T1000 (cell line): ENCODE measurements at regions not wholly inside any gene's neighbourhood (a gene's known extent, or its start where the extent isn't known, plus 50 kb on each side); places are given as distances from the start of the nearest gene placed in this dataset.
"Not testable (repeated sequence)": the region's sequence is repeated elsewhere in the genome, so short reads cannot be mapped to it uniquely, and the experiment has no call there.

Experiments
- DNase-seq: peaks from one replicate; lab custom pipeline; 2025; ENCODE audit warnings: mixed read lengths; lab: John Stamatoyannopoulos, UW

DNA sequence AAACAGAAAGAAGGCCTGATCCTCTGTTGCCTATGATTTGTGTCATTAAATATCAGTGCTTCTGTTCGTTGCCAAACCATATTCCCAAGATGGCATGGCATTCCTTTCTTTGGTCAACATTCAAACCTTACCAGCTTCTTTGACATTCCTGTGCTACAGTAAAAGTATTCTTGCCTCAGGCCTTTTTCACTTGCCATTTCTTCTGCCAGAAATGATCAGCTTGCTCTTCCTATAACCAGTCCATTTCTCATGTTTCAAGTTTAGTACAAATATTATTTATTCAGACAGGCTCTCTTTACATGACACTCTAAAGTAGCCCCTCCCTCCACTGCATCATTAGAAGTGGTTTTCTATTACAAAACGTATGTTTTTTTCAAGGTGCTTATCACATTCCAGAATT lies 278.3 kb downstream of the KCNJ2 start:
- no peak for DNase-seq

DNA sequence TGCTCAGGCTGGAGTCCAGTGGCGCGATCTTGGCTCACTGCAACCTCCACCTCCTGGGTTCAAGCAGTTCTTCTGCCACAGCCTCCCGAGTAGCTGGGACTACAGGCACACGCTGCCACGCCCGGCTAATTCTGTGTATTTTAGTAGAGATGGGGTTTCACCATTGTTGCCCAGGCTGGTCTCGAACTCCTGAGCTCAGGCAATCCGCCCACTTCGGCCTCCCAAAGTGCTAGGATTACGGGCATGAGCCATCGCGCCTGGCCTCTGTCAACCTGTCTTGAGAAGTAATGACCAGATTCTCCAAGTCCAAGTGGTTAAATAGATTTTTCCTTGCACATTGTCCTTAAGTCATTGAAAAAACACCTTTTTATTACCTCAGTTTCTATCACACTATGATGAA lies 283.7 kb downstream of the KCNJ2 start:
- not testable (repeated sequence) for DNase-seq

DNA sequence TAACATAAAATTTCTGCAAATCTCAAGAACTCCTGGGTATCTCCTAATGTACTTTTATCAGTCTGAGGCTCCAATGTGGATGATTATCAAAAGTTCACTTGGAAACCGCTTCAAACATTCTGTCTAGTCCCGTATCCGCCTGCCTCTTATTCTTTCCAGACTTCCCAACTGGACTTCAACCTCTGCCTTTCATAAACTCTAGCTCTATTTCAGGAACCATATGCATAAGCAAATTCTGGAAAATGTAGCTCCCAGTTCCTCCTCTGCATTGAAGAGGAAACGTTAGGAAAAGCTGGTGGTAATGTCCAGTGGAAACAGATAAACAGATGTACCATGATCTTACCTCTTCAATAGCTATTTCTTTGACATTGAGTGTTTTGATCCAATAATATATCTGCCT lies 285.0 kb downstream of the KCNJ2 start:
- DNase-seq = no peak

DNA sequence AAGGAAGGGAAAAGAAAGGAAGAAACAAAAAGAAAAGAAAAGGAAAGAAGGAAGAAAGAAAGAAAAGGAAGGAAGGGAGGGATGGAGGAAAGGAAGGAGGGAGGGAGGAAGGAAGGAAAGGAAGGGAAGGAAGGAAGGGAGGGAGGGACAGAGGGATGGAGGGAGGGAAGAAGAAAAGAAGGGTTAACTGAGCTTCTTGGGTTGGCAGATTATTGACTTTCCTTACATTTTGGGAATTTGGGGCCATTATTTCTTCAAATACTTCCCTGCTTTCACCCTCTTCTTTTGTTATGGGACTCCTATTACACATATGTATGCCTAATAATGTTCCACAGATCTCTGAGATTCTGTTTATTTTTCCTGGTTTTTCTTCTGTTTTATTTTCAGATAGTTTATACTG lies 285.6 kb downstream of the KCNJ2 start:
- DNase-seq = no peak

DNA sequence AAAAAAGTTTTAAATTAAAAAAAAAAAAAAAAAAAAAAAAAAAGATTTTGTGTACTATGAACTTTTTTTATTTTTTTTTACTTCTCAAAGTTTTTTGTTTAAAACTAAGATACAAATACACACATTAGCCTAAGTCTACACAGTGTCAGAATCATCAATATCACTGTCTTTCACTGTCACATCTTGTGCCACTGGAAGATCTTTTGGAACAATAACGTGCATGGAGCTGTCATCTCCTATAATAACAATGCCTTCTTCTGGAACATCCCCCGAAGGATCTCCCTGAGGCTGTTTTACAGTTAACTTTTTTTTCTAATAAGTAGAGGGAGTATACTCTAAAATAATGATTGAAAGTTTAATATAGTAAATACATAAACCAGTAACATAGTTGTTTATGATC lies 295.7 kb downstream of the KCNJ2 start:
- DNase-seq = no peak

DNA sequence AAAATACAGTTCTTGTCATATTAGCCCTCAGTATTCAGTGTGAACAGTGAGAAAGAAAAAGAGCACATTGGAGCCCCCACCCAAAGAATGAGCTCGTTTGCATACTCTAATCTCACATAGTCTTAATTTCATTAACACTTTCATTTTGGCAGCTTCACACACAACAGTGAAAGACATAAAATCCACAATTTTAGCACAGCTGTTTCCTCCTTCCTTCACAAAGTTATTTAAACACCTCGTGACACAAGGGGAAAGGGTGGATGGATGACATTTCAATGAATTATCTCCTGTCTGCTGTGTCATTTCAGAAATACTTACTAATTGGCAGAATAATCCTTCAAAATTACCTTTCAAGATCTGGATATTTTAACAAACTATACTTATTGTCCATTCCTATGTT lies 299.3 kb downstream of the KCNJ2 start:
- no peak for DNase-seq

DNA sequence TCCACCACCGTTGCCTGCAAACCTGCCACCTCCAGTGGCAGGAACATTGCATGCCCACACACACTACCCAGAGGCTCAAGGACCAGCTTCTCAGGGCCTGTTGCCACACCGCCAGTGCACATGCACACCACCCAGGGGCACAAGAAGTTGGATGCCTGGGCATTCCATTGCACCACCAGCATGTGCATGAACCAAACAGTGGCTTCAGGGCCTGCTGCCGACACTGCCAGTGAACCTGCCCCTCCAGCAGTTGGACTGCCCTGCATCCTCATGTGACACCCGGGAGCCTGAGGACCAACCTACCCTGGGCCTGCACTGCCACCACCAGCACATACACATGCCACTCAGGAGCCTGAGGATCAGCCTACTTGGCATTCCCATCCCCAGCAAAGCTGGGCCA lies 303.7 kb downstream of the KCNJ2 start:
- DNase-seq = no peak

DNA sequence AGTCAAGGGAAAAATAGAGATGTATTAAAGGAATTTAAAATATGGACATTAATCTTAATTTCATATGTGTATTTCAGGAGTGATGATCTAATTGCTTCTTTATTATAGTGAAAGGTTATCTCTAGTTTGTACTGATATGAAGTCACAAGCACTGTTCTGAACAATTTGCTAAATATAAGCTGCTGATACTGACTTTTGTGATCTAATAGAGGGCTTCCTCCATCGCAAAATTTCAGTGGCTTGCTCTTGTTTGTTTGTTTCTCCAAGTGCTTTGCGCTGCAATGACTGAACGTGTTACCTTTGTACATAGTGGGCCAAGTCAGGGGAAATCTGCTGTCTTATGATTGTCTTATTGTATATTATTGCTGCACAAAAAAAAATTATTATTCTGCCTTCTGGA lies 307.0 kb downstream of the KCNJ2 start:
- no peak for DNase-seq

DNA sequence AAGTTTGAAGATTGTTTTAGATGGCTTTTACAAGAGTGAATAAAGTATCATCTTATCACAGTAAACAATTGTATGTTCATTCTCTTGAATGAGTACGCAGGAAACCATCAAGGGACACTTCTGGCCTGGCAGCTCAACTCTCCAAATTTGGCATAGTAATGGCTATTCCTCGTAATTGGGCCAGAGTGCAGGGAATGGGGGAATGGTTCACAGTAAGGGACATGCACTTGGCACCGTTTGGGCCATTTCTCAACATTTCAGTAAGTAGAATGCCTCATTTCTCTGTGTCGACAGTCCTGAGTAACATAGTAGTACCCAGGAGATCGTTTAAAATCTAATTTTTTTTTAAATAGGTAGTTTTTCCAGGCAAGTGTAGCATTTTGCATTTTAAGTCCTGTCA lies 309.6 kb downstream of the KCNJ2 start:
- DNase-seq = no peak

DNA sequence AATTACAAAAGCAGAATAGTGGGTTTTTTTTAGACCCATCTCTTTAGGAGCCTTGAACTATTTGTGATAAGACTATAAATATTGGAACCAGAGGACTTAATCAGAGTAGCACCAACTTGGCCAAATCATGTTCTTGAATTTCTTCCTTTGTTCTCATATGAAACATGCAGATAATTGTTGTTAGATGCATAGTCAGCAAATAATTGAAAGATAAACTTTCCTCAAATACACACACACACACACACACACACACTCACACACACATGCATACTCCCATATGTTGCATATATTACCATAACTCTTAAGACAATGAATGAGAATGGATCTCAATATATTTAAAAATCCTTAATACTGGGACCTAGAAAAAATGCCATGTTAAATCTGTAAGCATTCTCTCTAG lies 310.4 kb downstream of the KCNJ2 start:
- DNase-seq = no peak

DNA sequence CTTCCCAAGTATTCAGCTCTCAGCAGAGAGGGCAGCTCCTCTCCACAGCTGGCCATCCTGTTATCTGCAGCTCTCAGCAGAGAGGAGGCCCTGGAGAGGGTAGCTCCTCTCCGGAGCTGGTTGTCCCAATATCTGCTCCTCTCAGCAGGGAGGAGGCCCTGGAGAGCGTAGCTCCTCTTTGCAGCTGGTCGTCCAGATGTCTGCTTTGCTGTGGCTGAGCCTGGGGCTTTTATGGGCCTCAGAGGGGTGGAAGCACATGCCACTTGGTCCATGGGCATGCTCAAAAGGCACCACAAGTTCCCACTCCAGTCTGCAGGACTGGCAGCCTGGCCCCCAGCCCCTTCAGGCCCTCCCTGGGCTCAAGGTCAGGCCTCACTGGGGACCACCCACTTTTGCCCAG lies 314.3 kb downstream of the KCNJ2 start:
- DNase-seq = no peak

DNA sequence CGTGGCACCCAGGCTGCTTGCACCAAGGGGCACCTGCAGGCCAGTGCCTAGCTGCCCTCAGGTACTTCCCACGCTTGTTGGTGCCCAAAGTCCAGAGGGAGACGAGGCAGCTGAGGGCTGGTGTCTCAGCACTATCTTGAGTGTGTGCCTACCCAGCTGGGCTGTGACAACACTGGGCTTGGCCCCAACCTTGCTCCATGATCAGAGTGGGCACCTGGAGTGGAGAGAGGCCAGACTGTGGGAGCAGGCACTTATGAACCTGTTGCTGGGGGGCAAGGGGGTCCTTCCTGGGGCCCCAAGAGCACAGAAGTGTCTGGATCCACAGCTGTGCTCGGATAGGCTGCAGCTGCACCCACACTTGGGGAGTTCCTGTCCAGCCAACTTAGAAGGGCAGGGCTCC lies 314.7 kb downstream of the KCNJ2 start:
- DNase-seq = no peak

DNA sequence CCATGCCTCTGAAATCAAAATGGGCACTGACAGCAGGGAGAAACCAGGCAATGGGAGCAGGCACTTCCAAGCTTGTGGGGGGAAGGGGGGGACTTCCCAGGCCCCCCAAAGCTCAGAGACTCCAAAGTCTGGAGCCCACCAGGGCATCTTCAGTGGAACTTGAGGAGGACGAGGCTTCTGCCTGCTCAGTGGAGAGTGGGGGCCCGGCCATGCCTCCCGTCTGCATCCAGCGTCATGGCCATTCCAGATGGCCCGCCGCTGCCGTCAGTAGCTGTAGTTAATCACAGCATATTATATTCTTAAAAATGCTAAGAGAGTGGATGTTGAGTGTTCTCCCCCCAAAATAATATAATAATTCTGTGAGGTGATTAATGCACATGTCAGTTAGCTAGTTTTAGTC lies 315.2 kb downstream of the KCNJ2 start:
- DNase-seq = no peak

DNA sequence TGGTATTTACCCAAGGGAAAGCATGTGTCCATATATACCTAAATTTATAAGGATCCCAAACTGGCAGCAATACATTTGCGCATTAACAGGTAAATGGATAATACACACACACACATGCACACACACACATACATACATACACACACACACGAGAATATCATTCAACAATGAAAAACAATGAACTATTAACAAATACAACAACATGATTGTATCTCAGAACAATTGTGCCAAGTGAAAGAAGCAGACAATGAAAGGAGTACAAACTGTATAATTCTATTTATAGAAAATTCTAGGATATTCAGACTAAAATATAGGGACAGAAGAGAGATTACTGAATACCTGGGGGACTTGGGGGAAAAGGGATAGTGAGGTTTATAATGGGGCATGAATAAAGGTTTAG lies 323.0 kb downstream of the KCNJ2 start:
- no peak for DNase-seq

DNA sequence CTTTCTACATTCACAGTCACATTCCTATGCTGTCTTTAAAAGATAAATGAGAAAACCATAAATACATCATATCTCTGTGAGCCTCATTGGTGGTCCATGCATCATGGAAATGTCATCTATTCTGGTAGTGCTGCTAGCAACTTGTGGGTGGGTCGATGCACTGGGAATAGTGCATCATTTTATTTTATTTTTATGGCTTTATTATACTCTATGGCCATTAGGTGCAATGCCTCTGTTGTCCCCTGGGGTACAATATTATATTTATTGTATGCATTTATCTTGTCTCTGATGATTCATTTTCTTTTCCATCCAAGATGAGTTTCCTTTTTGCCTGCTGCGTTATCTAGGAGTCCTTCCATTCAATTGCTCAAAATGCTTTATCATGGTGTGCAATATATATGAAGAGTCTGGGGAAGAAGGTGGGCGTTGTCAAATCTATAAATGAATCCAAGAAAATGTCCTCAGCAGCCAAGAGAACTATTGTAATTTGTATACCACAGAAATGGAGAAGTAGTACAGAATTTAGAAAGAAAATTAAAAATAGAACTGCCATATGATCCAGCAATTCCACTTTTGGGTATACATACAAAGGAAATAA lies 324.0 kb downstream of the KCNJ2 start:
- DNase-seq = no peak

DNA sequence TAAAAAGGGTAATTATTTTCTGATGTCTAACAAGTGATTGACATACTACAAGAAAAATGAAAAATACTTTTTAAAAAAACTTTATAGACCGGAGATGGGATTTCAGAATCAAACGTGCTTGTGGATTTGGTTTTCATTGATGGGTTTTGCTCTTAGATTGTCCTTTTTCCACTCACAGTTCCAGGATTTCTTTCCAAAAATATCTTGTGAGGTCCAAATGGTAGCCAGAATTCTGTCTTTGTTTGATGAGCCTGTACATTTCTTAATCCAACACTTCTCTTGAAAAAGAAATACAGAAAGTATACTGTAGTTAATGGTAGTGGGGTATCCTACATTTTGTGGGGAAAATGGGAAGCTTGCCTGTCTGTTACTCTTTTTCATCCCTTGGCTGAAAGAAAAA lies 329.3 kb downstream of the KCNJ2 start:
- no peak for DNase-seq

DNA sequence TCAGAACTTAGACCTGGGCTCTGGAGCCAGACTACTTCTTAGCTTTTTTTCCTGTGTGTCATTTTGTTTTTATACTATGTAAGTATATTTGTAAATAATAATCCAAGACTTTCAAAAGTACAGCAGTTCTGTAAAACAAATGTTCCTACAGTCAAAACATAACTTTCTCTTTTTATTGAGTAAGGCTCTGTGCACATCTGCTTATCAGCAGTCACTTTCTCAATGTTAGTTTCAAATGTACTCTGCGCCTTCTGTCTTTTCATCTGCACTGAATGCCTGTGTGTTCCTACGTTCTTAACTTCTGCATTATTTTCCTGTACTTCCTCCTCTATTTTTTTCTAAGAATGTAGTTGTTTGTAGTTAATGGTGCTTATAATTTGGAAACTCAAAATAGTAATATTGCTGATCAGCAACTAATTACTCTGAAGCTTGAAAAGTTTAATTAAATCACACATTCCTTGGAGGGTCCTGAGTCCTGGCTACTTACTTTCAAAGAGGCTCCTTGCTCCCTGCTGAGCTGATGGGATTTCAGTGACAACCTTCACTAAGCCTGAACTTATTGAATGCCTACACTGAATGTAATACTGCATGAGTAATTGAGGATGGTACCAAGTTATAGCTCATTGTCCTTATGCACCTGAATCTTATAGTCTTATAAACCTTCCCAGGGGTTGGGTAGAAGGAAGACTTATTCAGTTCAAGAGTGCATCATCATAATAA lies 329.9 kb downstream of the KCNJ2 start:
- DNase-seq = no peak

DNA sequence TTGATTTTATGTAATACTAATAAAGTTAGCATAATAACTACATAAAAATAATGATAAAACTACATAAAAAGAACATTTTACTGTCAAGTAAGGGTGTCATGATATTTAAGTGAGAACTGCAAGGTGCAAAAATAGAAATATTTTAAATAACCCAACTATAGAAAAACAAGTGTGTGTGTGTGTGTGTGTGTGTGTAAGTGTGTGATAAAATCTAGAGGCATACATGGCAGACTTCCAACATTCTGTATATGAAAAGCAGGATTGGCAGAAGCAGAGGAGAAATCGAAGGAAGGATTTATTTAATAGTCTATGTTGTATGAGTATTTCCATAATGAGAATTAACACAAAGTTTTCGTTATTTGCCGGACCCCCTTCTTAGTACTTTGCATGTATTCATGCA lies 334.1 kb downstream of the KCNJ2 start:
- no peak for DNase-seq

DNA sequence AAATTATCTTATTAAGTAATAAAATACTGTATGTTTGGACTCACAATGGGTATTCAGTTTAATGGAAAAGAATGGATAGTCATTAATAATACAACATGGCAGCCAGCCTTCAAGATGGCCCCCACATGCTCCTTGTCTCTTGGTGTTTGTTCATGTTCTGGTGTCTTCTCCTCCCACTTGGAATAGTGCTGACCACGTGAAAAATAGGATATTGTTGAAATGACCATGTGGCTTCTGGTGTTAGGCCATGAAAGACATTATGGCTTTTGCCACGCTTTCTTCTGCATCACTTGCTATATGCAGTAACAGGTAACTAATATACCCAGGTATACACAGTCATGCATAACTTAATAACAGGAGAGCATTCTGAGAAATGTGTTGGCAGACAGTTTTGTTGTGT lies 341.0 kb downstream of the KCNJ2 start:
- DNase-seq = no peak

DNA sequence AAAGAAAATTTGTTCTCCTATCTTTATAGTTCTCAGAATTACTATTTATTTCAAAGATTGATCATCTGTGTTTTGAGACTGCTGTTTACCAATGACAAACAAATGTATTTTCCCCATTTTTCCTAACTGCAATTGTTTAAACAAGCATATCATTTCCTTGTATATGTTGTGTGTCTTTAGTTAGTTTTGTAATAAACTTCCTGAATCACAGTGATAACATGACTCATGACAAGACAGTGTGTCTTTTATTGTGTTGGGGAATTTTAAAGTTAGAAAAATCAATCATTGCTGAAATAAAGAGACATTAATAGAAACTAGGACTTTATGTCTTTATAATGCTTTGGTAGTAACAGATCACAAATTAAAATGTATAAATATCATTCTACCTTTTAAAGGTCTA lies 348.5 kb downstream of the KCNJ2 start:
- no peak for DNase-seq

DNA sequence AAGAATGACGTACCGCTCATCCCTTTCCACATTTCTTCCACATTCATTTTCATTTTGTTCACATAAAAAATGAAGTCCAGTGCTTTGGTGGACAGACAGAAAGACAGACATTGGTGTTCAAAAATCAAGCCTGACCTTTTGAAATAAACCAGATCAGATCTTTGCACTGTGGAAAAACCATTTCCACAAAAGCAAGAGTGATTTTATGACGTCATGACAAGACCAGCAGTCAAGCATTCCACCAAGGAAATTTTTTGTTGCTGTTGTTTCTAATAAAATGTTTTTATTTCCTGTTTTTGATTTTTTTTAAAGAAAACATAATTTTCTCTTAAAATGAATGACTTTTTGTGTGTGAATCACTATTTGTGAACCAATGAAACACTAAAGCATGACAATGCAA lies 350.0 kb downstream of the KCNJ2 start:
- no peak for DNase-seq

DNA sequence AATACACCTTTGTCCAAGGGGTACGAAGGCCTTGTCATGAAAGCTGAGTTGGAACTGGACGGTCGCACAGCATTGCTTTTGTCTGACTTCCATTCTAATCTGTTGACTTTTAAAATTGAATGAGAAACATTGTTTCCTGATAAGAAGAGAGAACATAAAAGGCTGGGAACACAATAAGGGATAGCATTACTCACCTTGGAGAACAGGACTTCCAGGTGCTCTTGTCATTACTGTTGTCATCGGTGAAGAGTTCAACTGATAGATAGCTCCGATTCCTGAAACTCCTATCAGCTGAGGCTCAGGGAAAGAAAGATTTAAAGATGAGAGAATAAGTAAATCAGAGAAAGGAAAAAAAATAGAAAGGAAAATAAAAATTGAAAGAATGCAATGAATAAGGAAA lies 351.1 kb downstream of the KCNJ2 start:
- no peak for DNase-seq

DNA sequence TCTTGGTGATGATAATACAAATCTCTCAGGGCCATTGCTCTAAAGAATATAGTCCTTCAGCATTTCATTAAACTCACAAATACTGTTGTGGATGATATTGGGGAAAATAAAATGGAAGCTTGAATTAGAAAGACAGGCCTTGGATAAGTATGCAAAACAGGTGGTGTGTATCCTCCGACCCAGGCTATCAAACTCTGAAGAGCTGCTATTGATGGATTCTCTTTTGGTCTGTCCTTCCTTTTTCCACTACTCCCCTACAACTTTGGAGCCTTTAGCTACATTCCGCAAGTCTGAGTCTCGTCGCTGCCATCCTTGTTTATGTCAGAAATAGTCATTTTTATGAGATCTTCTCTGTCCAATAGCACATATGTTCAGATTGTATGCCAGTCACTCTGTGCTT lies 351.6 kb downstream of the KCNJ2 start:
- DNase-seq = no peak

DNA sequence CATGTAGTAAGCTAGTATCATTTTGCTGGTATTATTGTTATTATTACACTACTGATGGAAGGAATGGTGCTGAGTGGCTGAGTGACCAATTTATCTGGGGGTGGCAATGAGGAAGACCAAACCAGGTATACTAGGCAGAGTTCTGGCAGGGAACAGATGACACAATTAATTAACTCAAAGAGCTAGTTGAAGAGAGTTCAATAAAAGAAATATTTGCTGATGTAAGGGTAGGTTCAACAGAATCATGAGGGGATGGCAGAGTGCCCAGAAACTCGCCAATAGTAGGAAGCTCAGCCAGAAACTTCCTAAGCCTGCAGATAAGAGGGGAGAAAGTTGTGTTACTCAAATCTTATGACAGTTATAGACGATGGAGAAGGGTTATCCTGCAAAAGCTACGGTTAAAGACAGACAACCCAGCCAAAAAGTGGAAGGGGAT lies 352.5 kb downstream of the KCNJ2 start:
- DNase-seq = no peak
